ENCODE measurements at regions not wholly inside any gene's neighbourhood (a gene's known extent, or its start where the extent isn't known, plus 50 kb on each side); places are given as distances from the start of the nearest gene placed in this dataset.

- Mint-ChIP-seq H3K4me1 (peaks cover 62% of the 10 kb centered on the region), H3K36me3 (peaks cover 14 to 33% of the 10 kb centered on the region in 2 donors), H3K27me3 (ENCODE audit: low read depth in 3 of 3) (peaks cover 0 to 5% (median 3%) of the 10 kb centered on the region in 3 donors), H3K4me3 (peak overlapping the region; percentile 53 to 74), H3K9me3 (peaks cover 0 to 3% (median 0%) of the 10 kb centered on the region in 7 donors), H3K27ac (peak overlapping the region; percentile 84 to 99 (median 96))
- Histone ChIP-seq H3K4me1 (ENCODE audit: control insufficient read depth in 1 of 2, insufficient read depth in 2 of 2, low read length in 2 of 2) (peaks cover 60% of the 10 kb centered on the region in 2 donors), H2AFZ (ENCODE audit: insufficient read depth, low read depth, low read length, poor library complexity, severe bottlenecking) (no peak overlapping the region), H4K20me1 (ENCODE audit: insufficient read depth, low read length) (no peaks in the 10 kb centered on the region), H3K9ac (ENCODE audit: insufficient read depth, low read length, poor library complexity, severe bottlenecking) (no peak overlapping the region), H3K4me2 (replicated peaks; ENCODE audit: extremely low read depth, low read length, poor library complexity, severe bottlenecking) (peak overlapping the region; percentile 47), H3K27ac (ENCODE audit: low read depth in 1 of 2, low read length in 2 of 2) (peak overlapping the region; percentile 50 to 75), H3K79me2 (ENCODE audit: insufficient read depth, low read length) (peaks cover 62% of the 10 kb centered on the region), H3K9me3 (replicated peaks in 1 of 2; ENCODE audit: control insufficient read depth in 1 of 2, insufficient read depth in 1 of 2, low read length in 2 of 2) (no peaks in the 10 kb centered on the region), H3K36me3 (replicated peaks in 1 of 2; ENCODE audit: control insufficient read depth in 1 of 2, insufficient read depth in 2 of 2, low read length in 2 of 2) (peaks cover 0 to 6% of the 10 kb centered on the region in 2 donors), H3K4me3 (replicated peaks in 1 of 3; ENCODE audit: low read depth in 2 of 3, low read length in 3 of 3) (peak overlapping the region in 1 of 3 experiments; percentile 29), H3K27me3 (ENCODE audit: control insufficient read depth in 2 of 2, insufficient read depth in 2 of 2, low read length in 2 of 2) (no peaks in the 10 kb centered on the region)
- no peak for TF ChIP-seq CTCF (IDR thresholded peaks at IDR 0.05)
- WGBS (ENCODE audit: insufficient coverage), result 27% methylated on average over 3 of the region's 9 CpGs
- intact Hi-C loops (cut with micrococcal nuclease), result loop anchor here in 1 of 2 donors (2.0 to 10.0 kb wide), 3 partner anchors 13 to 261 kb away; no protein-coding TSS in a partner anchor
- DNase-seq, result peak; percentile 79 to 93 (median 90)
These were observed 205.1 kb downstream of the LY86 start for GRCh38 chr6:6793388-6794250.

GRCh38 chr6:6795393-6795792 lies 206.9 kb downstream of the LY86 start:
- H3K4me2 ChIP-seq (replicated peaks; ENCODE audit: extremely low read depth, low read length, poor library complexity, severe bottlenecking), result no peak overlapping the region
- intact Hi-C loops (cut with micrococcal nuclease), result loop anchor here in 1 of 2 donors (10.0 kb wide), 1 partner anchor 259 kb away; no protein-coding TSS in a partner anchor
- no peak overlapping the region for H3K9ac ChIP-seq (ENCODE audit: insufficient read depth, low read length, poor library complexity, severe bottlenecking)
- no peaks in the 10 kb centered on the region for H4K20me1 ChIP-seq (ENCODE audit: insufficient read depth, low read length)
- peaks cover 60% of the 10 kb centered on the region for H3K79me2 ChIP-seq (ENCODE audit: insufficient read depth, low read length)
- H3K4me1 ChIP-seq (ENCODE audit: control insufficient read depth in 1 of 2, insufficient read depth in 2 of 2, low read length in 2 of 2), result peaks cover 78% of the 10 kb centered on the region in 2 donors
- no peak overlapping the region for H2AFZ ChIP-seq (ENCODE audit: insufficient read depth, low read depth, low read length, poor library complexity, severe bottlenecking)
- DNase-seq, result peak; percentile 49 to 85 (median 66)
- H3K36me3 Mint-ChIP-seq, result peaks cover 14 to 26% of the 10 kb centered on the region in 2 donors
- H3K4me3 Mint-ChIP-seq, result no peak overlapping the region
- 92% methylated on average over 1 of the region's 4 CpGs for WGBS (ENCODE audit: insufficient coverage)
- peaks cover 0 to 3% (median 0%) of the 10 kb centered on the region in 7 donors for H3K9me3 Mint-ChIP-seq
- no peak for TF ChIP-seq CTCF (IDR thresholded peaks at IDR 0.05)
- H3K27me3 Mint-ChIP-seq (ENCODE audit: low read depth in 3 of 3), result peaks cover 0 to 3% (median 3%) of the 10 kb centered on the region in 3 donors
- no peaks in the 10 kb centered on the region for H3K9me3 ChIP-seq (replicated peaks in 1 of 2; ENCODE audit: control insufficient read depth in 1 of 2, insufficient read depth in 1 of 2, low read length in 2 of 2)
- H3K27me3 ChIP-seq (ENCODE audit: control insufficient read depth in 2 of 2, insufficient read depth in 2 of 2, low read length in 2 of 2), result no peaks in the 10 kb centered on the region
- peak overlapping the region; percentile 37 to 97 (median 76) for H3K27ac Mint-ChIP-seq
- no peak overlapping the region for H3K4me3 ChIP-seq (replicated peaks in 1 of 3; ENCODE audit: low read depth in 2 of 3, low read length in 3 of 3)
- peak overlapping the region in 1 of 2 donors; percentile 75 for H3K27ac ChIP-seq (ENCODE audit: low read depth in 1 of 2, low read length in 2 of 2)
- H3K36me3 ChIP-seq (replicated peaks in 1 of 2; ENCODE audit: control insufficient read depth in 1 of 2, insufficient read depth in 2 of 2, low read length in 2 of 2), result peaks cover 0 to 6% of the 10 kb centered on the region in 2 donors
- H3K4me1 Mint-ChIP-seq, result peaks cover 79% of the 10 kb centered on the region

Measured in CD14-positive monocyte (primary cell).